Nephron (organoid): ENCODE measurements at regions not wholly inside any gene's neighbourhood (a gene's known extent, or its start where the extent isn't known, plus 50 kb on each side); places are given as distances from the start of the nearest gene placed in this dataset.

Source experiments
- H3K27ac Mint-ChIP-seq, 3 experiments: 2 replicates each; pipeline ENCODE4 v1.8.0; 2020; ENCODE audit warnings: mixed read lengths in 3 of 3, mild to moderate bottlenecking in 2 of 3, moderate library complexity in 1 of 3
- H3K27me3 Mint-ChIP-seq: 2 replicates; pipeline ENCODE4 v1.8.0; 2021; ENCODE audit warnings: low read depth, mild to moderate bottlenecking, moderate library complexity, mixed read lengths
- H3K36me3 Mint-ChIP-seq: 2 replicates; pipeline ENCODE4 v1.8.0; 2020; ENCODE audit warnings: low read depth, mixed read lengths
- H3K4me1 Mint-ChIP-seq: 2 replicates; pipeline ENCODE4 v1.8.0; 2020; ENCODE audit warnings: mixed read lengths
- H3K4me3 Mint-ChIP-seq, 3 experiments: 2 replicates each; pipeline ENCODE4 v1.8.0; 2020; ENCODE audit warnings: mild to moderate bottlenecking in 3 of 3, mixed read lengths in 3 of 3, moderate library complexity in 2 of 3
- H3K9me3 Mint-ChIP-seq: 2 replicates; pipeline ENCODE4 v1.8.0; 2020; ENCODE audit warnings: mixed read lengths
- TF ChIP-seq, protein P1 (sequence below), 3 experiments: fragments of 200-600 bp; sonication (generic); IDR thresholded peaks; one replicate each; pipeline ENCODE4 v1.5.0; 2021; ENCODE audit warnings: antibody characterized with exemption in 3 of 3; ENCODE audit not compliant: unreplicated experiment in 3 of 3

DNA sequence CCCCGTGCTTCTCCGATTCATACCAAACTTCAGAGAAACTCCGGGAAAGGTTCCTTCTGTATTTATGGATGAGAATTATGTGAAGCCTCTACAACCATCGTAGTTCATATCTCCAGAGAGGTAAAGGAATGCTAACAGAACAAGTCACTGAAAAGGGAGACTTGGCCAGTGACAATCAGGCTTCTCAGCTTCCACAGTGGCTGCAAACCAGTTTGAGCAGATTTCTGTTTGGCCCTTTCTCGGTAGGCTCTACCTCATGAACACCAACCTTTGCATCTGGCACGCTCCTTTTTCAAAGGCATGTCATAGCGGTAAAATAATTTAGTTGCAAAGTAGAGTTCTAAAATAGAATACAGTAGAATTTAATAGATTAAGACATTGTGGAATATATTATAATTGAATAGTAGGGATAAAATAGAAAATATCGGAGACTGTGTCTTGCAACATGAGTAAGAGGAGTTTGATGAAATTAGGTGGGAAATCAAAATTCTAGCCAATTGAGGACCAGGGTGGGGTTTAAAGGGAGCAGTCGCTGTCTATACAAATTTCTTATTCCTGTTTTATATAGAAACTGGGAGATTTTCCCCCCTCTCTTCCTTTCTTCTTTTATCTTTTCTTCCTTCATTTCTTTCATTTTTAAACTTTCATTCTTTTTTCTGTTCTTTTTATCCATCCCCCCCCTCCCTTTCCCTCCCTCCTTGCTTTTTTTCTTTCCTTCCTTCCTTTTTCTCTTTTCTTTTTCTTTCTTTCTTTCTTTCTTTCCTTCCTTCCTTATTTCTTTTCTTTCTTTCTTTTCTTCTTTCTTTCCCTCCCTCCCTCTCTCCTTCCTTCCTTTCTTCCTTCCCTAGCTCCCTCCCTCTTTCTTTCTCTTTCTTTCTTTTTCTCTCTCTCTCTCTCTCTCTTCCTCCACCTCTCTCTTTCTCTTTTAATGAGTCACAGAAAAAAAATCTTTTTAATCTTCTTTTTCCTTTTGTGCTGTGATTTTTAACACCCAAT lies 161.5 kb upstream of the KLF6 start:
- H3K4me1 Mint-ChIP-seq: peaks cover 12% of the 10 kb centered on the region
- H3K36me3 Mint-ChIP-seq: no peaks in the 10 kb centered on the region
- no peak overlapping the region for H3K4me3 Mint-ChIP-seq
- H3K9me3 Mint-ChIP-seq: peaks cover 6% of the 10 kb centered on the region
- H3K27me3 Mint-ChIP-seq: peaks cover 7% of the 10 kb centered on the region
- TF ChIP-seq, protein P1, sequence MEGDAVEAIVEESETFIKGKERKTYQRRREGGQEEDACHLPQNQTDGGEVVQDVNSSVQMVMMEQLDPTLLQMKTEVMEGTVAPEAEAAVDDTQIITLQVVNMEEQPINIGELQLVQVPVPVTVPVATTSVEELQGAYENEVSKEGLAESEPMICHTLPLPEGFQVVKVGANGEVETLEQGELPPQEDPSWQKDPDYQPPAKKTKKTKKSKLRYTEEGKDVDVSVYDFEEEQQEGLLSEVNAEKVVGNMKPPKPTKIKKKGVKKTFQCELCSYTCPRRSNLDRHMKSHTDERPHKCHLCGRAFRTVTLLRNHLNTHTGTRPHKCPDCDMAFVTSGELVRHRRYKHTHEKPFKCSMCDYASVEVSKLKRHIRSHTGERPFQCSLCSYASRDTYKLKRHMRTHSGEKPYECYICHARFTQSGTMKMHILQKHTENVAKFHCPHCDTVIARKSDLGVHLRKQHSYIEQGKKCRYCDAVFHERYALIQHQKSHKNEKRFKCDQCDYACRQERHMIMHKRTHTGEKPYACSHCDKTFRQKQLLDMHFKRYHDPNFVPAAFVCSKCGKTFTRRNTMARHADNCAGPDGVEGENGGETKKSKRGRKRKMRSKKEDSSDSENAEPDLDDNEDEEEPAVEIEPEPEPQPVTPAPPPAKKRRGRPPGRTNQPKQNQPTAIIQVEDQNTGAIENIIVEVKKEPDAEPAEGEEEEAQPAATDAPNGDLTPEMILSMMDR (IDR thresholded peaks at IDR 0.05; ENCODE audit: unreplicated experiment in 3 of 3): no peak
- H3K27ac Mint-ChIP-seq: peak overlapping the region in 1 of 3 experiments; percentile 9

DNA sequence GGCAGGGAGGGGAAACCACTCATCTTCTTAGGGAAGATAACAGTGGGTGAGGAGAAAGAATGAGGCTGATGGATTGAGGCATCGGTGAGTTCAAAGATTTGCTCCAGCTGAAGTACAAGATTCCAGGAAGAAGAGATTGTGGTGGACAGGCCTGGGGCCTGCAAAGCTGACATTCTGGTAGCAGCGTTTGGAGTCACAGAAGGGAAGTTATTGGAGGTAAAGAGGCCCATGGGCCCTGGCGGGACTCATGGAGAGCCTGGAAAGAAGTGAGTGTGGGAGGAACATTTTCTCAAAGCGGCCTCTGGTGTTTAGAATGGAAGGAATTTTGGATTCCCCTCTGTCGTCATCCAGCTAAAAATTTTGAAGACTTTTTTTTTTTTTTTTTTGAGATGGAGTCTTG lies 160.0 kb upstream of the KLF6 start:
- Mint-ChIP-seq H3K27ac (peak overlapping the region in 1 of 3 experiments; percentile 25), H3K36me3 (no peaks in the 10 kb centered on the region), H3K4me3 (no peak overlapping the region), H3K4me1 (peaks cover 12% of the 10 kb centered on the region), H3K27me3 (peaks cover 10% of the 10 kb centered on the region), H3K9me3 (peaks cover 6% of the 10 kb centered on the region)
- TF ChIP-seq, protein P1 (IDR thresholded peaks at IDR 0.05; ENCODE audit: unreplicated experiment in 3 of 3): no peak

DNA sequence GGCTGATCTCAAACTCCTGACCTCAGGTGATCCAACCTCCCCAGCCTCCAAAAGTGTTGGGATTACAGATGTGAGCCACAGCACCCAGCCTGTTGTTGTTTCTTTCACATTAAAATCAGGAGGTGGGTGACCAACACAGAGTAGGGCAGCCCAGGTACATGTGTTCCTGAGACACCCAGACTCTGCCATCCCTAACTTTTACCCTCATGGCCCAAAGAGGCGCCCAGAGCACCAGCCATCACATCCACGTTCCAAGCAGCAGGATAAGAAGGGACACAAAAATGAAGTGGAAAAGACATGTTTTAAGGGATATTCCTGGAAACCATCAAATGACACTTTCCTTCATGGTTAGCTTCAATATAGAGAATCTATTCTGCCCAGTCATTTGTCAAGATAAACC lies 159.6 kb upstream of the KLF6 start:
- peaks cover 8% of the 10 kb centered on the region for H3K4me1 Mint-ChIP-seq
- H3K4me3 Mint-ChIP-seq: no peak overlapping the region
- H3K9me3 Mint-ChIP-seq: peaks cover 6% of the 10 kb centered on the region
- peaks cover 10% of the 10 kb centered on the region for H3K27me3 Mint-ChIP-seq
- peak overlapping the region in 1 of 3 experiments; percentile 25 for H3K27ac Mint-ChIP-seq
- no peaks in the 10 kb centered on the region for H3K36me3 Mint-ChIP-seq
- TF ChIP-seq, protein P1 (IDR thresholded peaks at IDR 0.05; ENCODE audit: unreplicated experiment in 3 of 3): no peak

- Mint-ChIP-seq H3K9me3 (peaks cover 6% of the 10 kb centered on the region), H3K27ac (peak overlapping the region in 1 of 3 experiments; percentile 24), H3K36me3 (no peaks in the 10 kb centered on the region), H3K4me3 (no peak overlapping the region), H3K27me3 (peaks cover 10% of the 10 kb centered on the region), H3K4me1 (peaks cover 8% of the 10 kb centered on the region)
- TF ChIP-seq, protein P1 (IDR thresholded peaks at IDR 0.05; ENCODE audit: unreplicated experiment in 3 of 3): no peak
These were observed 158.8 kb upstream of the KLF6 start for GRCh38 chr10:3943695-3944257.

GRCh38 chr10:3942937-3943489 lies 158.0 kb upstream of the KLF6 start:
- peaks cover 8% of the 10 kb centered on the region for H3K4me1 Mint-ChIP-seq
- peak overlapping the region in 1 of 3 experiments; percentile 24 for H3K27ac Mint-ChIP-seq
- no peaks in the 10 kb centered on the region for H3K36me3 Mint-ChIP-seq
- peaks cover 6% of the 10 kb centered on the region for H3K9me3 Mint-ChIP-seq
- H3K27me3 Mint-ChIP-seq: peaks cover 8% of the 10 kb centered on the region
- H3K4me3 Mint-ChIP-seq: no peak overlapping the region
- TF ChIP-seq, protein P1 (IDR thresholded peaks at IDR 0.05; ENCODE audit: unreplicated experiment in 3 of 3): no peak
